HG02588 (cell line): ENCODE measurements at regions not wholly inside any gene's neighbourhood (a gene's known extent, or its start where the extent isn't known, plus 50 kb on each side); places are given as distances from the start of the nearest gene placed in this dataset.

Experiments used
- ATAC-seq: cut with Tn5 transposase; IDR thresholded peaks from one replicate; pipeline ENCODE4 v1.9.1; 2021; ENCODE audit warnings: mild to moderate bottlenecking, moderate library complexity; ENCODE audit not compliant: unreplicated experiment

DNA sequence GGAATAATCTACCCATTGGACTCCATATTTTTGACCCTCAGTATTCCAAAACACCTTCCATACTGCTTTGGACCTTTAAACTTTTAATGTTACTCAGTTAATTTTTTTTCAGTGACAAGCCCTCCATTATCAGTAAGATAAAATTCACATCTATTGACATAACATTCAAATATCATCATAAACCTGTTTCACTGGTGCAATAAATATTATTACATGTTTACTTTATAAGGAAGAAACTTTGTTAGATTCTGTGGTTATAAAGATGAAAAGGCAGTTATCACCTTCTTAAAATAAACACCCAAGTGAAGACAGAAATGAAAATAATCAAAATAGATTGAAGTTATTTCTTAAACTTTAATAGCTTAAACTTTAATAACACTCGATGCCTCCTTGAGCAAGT is 758.5 kb upstream of the ADGRL2 start:
- ATAC-seq, result no peak

GRCh38 chr1:81034291-81034690 is 766.4 kb upstream of the ADGRL2 start:
- ATAC-seq, result no peak

- ATAC-seq, result no peak
Measured at GRCh38 chr1:81032973-81033425, 767.7 kb upstream of the ADGRL2 start.

DNA sequence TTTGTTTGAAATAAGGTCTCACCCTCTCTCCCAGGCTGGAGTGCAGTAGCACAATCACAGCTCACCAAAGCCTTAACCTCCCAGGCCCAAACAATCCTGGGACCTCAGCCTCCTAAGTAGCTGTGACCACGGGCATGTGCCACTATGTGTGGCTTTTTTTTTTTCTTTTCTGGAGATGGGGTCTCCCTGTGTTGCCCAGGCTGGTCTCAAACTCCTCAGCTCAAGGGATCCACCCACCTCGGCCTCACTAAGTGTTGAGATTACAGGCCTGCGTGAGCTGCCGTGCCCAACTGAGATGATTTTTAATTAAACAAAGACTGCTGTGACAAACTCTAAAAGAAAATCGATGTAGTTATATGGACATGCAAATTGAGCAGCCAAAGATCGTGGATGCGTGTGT is 768.4 kb upstream of the ADGRL2 start:
- no peak for ATAC-seq

DNA sequence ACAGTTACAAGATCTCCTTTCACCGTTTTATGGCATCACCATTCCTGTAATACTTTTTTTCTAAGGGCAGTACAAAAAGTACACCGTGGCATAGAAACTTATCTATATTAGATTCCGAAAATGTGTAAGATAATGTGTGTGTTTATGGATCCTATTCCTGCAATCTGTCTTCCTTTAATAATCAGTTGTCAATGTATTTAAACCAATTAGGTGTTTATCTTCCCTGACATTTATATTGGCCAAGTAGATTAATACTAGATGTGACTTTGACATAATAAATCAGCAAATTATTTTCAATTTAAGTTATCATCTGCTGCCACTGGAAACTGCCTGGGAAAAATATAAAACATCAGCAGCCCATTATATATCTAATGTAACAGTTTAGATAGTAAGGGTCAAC is 770.3 kb upstream of the ADGRL2 start:
- ATAC-seq, result no peak

DNA sequence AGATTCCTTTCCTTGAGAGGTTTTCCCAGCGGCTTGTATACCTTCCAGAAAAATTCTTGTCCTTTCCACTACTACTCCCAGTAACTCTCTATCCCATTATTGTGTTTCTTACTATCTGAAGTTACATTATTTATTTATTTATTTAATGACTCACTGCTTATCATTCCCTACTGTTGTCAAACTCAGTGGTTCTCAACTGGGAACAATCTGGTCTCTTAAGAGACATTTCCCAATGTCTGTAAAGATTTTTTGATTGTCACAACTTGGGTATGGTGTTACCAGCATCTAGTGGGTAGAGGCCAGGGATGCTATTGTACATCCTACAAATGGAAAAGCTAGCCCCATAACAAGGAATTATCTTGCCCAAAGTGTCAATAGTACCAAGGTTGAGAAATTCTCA is 771.5 kb upstream of the ADGRL2 start:
- no peak for ATAC-seq

GRCh38 chr1:81023187-81023724 is 777.5 kb upstream of the ADGRL2 start:
- ATAC-seq, result no peak

DNA sequence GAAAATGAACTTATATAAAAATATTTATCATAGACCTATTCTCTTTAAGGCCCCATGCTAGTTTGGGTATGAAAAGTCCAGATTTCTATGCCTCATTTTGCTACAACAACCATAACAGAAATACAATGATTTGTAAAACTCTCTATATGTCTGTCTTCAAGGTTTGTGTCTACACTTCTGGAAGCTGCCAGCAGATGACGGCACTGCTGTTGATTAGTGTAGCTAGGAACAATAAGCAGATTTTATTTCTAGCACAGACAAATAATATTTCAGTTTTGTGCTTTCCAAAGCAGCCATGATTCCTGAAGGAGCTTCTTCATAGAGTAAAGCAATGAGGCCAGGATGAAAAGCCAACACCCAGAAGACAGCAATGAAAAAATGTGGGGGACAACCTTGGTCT is 779.6 kb upstream of the ADGRL2 start:
- no peak for ATAC-seq

DNA sequence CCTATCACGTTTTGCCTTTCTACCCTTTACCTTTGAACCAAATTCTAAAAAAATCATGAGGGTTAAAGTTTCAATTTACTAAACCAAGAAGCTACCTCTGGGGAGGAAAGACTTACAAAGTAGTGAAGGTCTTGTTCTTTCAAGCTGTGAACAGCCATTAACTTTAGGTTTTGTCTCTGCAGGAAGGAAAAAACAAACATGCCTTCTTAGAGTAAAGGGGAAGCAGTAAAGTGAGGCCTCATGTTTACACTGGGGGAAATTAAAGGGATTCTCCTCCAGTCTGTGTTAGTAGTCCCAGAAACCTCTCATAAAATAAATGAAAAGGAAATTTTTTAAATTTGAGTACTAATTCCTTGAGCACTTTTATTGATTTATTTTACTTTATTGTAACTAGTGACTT is 780.2 kb upstream of the ADGRL2 start:
- ATAC-seq, result no peak

DNA sequence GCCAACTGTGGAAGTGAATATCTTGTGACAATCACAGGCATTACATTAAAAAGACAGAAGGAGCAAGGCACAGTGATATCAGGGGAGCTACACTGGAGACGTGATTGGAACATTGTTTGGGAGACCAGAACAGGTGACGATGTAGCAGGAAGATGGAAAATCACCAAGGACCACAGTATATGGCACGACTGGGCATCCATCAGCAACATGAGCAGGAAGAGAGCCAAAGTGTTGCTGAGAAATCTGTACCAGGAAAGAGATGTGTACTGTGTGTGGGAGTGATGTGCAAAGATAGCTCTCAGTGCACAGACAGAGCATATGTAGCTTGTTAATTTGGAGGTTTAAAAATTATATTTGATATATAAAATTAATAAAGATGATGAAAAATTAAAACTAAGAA is 790.6 kb upstream of the ADGRL2 start:
- no peak for ATAC-seq

GRCh38 chr1:81008293-81008692 is 792.4 kb upstream of the ADGRL2 start:
- no peak for ATAC-seq

DNA sequence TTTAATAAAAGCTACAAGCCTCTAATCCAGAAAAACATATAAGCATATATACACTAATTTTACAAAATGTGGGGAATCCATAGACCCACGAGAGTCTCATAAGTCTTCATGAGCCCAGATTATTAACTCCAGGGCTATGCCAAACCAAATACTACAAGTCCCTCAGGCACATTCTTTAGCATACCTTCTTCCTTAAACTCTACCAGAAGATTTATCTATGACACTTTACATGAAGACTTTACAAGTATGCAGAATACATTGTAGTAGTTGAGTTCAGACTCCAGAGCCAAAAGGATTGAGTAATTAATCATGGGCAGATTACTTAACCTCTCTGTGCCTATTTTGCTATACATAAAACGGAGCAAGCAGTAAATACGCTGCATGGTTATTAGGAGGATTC is 793.7 kb upstream of the ADGRL2 start:
- no peak for ATAC-seq

- no peak for ATAC-seq
Measured at GRCh38 chr1:81006502-81006901, 794.2 kb upstream of the ADGRL2 start.

- ATAC-seq, result no peak
Measured at GRCh38 chr1:81004011-81004410, 796.7 kb upstream of the ADGRL2 start.

DNA sequence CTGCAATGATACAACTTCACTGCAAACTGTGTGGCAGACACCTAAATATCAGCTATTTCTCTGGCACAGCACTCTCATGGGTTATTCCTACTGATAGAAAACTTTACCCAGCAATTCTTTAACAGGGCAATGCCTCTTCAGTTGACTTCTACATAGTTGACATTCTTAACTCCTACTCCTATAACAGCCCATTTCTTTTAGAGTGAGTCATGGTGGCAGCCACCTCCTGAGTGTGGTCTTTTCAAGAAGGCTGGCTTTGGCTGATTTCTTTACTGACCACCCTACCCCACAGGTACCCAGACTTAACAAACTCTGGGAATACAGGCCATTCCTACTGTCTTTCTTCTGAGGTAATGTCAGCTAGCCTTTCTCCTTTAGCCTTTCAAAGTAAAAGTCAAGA is 805.8 kb upstream of the ADGRL2 start:
- ATAC-seq, result no peak

GRCh38 chr1:80994038-80994437 is 806.7 kb upstream of the ADGRL2 start:
- ATAC-seq, result no peak

GRCh38 chr1:80993154-80993980 is 807.4 kb upstream of the ADGRL2 start:
- ATAC-seq, result no peak

DNA sequence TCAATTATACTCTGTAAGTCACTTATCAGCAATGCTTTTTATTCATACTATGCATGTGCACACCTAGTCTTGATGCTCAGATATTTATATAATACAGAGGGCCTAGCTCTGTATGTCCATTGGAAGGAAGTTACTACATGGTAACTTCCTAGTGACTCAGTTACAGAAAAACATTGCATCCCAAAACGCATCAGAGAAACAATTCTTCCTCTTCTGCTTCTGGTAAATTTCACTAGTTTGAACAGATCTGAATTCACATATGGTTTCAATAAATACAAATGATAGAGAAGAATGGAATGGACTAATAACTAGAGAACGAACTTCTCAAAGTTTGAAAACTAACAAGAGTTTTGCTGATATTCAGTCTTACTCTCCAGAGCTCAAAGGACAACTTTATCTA is 811.3 kb upstream of the ADGRL2 start:
- no peak for ATAC-seq

DNA sequence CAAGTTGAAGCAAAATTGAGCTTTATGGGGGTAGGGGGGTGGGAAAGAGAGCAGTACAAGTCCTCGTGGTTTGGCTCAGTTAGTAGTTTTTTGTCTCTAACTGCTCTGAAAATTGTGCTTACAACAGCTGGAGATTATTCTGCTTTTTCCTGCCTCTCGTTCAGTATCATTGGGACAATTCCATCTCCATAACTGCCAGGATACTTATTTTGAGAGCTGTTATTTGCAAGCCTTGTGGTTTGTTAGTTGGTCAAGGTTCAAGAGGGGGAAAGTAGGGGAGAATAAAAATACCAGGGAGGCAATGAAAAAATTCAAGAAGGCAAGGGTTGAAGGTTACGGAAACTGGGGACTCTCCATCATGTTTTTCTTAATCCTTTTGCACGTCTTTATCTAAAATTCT is 811.8 kb upstream of the ADGRL2 start:
- ATAC-seq, result no peak

DNA sequence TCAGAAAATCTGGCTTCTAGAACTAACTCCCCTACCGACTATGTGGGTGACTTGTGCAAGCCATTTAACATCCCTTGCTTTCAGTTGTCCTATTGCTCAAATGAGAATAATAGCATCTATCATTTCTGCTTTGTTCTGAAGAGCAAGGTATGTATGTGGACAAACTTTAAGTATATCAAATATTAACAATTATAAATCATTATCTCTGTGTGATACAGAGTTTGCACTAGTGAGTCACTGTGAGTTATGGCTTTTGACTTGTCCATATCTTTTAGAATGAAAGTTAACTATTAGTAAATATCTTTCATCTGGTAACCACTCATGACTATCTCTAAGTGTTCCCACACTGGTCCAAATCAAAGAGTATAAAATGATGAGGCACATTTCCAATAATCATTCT is 812.9 kb upstream of the ADGRL2 start:
- ATAC-seq, result no peak

DNA sequence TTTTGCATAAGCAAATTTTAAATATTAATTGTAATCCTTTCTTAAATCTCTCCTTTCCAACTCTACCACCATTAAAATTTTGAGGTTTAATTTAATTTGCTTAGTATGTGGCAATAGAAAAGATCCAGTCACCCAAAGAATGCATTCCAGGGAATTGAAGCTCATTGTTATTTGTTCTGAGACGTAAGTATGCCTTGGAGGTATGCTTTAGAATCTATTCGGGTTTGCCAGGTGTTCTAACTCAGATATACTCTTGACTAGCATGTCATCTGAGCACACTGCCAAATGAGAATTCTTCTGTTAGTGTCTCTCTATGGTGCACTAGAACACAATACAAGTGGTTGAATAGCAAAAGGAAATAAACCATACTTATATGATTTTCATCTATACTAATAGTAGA is 813.6 kb upstream of the ADGRL2 start:
- ATAC-seq, result no peak

DNA sequence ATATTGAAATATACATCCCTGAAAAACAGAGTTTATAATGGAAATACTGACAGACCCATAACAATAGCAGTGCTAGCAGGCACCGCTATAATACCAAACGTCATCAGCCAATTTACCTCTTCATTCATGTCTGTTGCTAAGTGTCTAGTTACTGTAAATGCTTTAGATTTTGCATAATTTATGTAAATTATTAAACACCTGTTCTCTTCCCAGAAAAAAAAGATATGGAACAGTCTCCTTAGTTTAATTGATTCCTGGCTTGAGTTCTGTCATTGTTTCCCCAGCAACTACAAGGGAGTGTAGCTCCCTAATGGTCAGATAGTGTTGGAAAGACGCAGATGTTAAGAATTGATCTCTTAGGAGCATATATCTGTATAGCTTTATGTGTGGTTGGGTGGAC is 817.9 kb upstream of the ADGRL2 start:
- no peak for ATAC-seq

DNA sequence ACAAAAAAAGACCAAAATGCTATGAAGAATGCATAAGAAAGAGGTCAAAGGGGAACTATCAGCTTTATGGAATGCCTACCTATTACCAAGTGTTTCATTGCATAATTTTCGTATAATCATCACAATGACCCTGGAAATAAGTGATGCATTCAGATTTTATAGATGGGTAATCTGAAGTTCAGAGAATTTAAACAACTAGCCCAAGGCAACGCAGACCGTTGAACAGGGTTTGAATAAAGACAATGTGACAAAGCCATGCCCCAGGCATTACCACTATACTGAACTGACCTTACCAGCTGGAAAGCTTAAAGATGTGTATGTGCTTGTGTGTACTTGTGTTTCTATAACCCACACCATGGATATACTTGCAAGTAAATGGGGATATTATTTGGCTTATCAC is 827.6 kb upstream of the ADGRL2 start:
- ATAC-seq, result no peak
